Endothelial cell of umbilical vein (primary cell): ENCODE measurements at regions not wholly inside any gene's neighbourhood (a gene's known extent, or its start where the extent isn't known, plus 50 kb on each side); places are given as distances from the start of the nearest gene placed in this dataset.

Experiments
- BruUV-seq: library from RNA; stranded (reverse); fragments of 400-500 nt; replicated peaks from 2 replicates; lab custom pipeline; 2021; lab: Mats Ljungman, UMichigan
- CTCF ChIA-PET: fragments of 300-600, 350-600 bp; sonication (Branson Sonifier 250); formaldehyde crosslinking; loops from one replicate; lab custom pipeline; 2021; ENCODE audit warnings: antibody characterized with exemption, inconsistent platforms; lab: Charles Lee
- POLR2A ChIA-PET: fragments of 300-600, 350-600 bp; sonication (Branson Sonifier 250); formaldehyde crosslinking; loops from one replicate; lab custom pipeline; 2021; ENCODE audit warnings: antibody characterized with exemption, inconsistent platforms; lab: Charles Lee
- DNase-seq: peaks from one replicate; pipeline ENCODE4 v3.0.0-alpha.2; 2011; ENCODE audit warnings: low read depth, low spot score
- FAIRE-seq: peaks from 2 replicates; lab custom pipeline; 2011; peaks lifted over from hg19 to GRCh38; lab: Jason Lieb, UNC
- H2AFZ ChIP-seq: 2 replicates; pipeline ENCODE4 v1.6.0; 2012; ENCODE audit warnings: low read depth, low read length, control low read depth, inconsistent platforms
- H3K27ac ChIP-seq: 2 replicates; pipeline ENCODE4 v1.5.1; 2011; ENCODE audit warnings: low read depth, mild to moderate bottlenecking, control low read depth, low read length, moderate library complexity; ENCODE audit not compliant: insufficient read depth
- H3K27me3 ChIP-seq, 2 experiments: 2 replicates each; pipeline versions ENCODE4 v1.6.0 to v1.6.1; 2011; ENCODE audit warnings: low read length in 2 of 2, mixed read lengths in 1 of 2; ENCODE audit not compliant: control insufficient read depth in 2 of 2, insufficient read depth in 2 of 2
- H3K36me3 ChIP-seq, 2 experiments: 2 replicates in 1 of 2; 3 replicates in 1 of 2; pipeline ENCODE4 v1.5.1; 2011; ENCODE audit warnings: low read length in 2 of 2, mild to moderate bottlenecking in 1 of 2, moderate library complexity in 1 of 2; ENCODE audit not compliant: control insufficient read depth in 2 of 2, insufficient read depth in 2 of 2; ENCODE audit errors: extremely low read depth in 1 of 2
- H3K4me1 ChIP-seq: 3 replicates; pipeline ENCODE4 v1.5.1; 2011; ENCODE audit warnings: mild to moderate bottlenecking, low read length; ENCODE audit not compliant: control insufficient read depth, insufficient read depth; ENCODE audit errors: extremely low read depth
- H3K4me2 ChIP-seq: 2 replicates; pipeline ENCODE4 v1.6.1; 2011; ENCODE audit warnings: low read length, control low read depth, mixed read lengths; ENCODE audit not compliant: insufficient read depth
- H3K4me3 ChIP-seq, 3 experiments: fragments of 200-600 bp in 1 of 3; sonication (generic), shearing (Covaris generic) in 1 of 3; replicated peaks in 1 of 3; 2 replicates each; pipeline ENCODE4 v1.5.1; 2011 to 2016; ENCODE audit warnings: control low read depth in 3 of 3, low read length in 3 of 3, mild to moderate bottlenecking in 2 of 3, inconsistent platforms in 1 of 3, low read depth in 1 of 3, moderate library complexity in 1 of 3; ENCODE audit not compliant: insufficient read depth in 1 of 3
- H3K79me2 ChIP-seq: 2 replicates; pipeline ENCODE4 v1.6.0; 2012; ENCODE audit warnings: low read length, inconsistent platforms; ENCODE audit not compliant: control insufficient read depth, insufficient read depth
- H3K9ac ChIP-seq: replicated peaks from 2 replicates; pipeline ENCODE3; 2011; ENCODE audit warnings: low read length, control low read depth; ENCODE audit not compliant: insufficient read depth; ENCODE audit errors: extremely low read depth
- H3K9me1 ChIP-seq: replicated peaks from 3 replicates; pipeline ENCODE4 v1.6.0; 2011; ENCODE audit warnings: mild to moderate bottlenecking, low read length; ENCODE audit not compliant: control insufficient read depth, insufficient read depth; ENCODE audit errors: extremely low read depth
- H3K9me3 ChIP-seq: replicated peaks from 2 replicates; pipeline ENCODE4 v1.5.1; 2012; ENCODE audit warnings: low read length, inconsistent platforms; ENCODE audit not compliant: control insufficient read depth, insufficient read depth
- H4K20me1 ChIP-seq: replicated peaks from 2 replicates; pipeline ENCODE3; 2011; ENCODE audit warnings: mild to moderate bottlenecking, low read length; ENCODE audit not compliant: control insufficient read depth, insufficient read depth; ENCODE audit errors: extremely low read depth
- EZH2 ChIP-seq: IDR thresholded peaks from 2 replicates; pipeline ENCODE4 v1.6.1; 2012; ENCODE audit warnings: borderline replicate concordance, low read depth, mild to moderate bottlenecking, moderate library complexity, low read length, inconsistent platforms; ENCODE audit not compliant: severe bottlenecking
- FOS ChIP-seq: IDR thresholded peaks from 2 replicates; pipeline ENCODE4 v1.6.1; 2011; ENCODE audit warnings: mild to moderate bottlenecking, low read length, moderate library complexity, borderline replicate concordance; ENCODE audit not compliant: insufficient read depth
- GATA2 ChIP-seq: IDR thresholded peaks from 2 replicates; pipeline ENCODE4 v1.7.0; 2011; ENCODE audit warnings: low read depth, mild to moderate bottlenecking, moderate library complexity, mixed read lengths, low read length; ENCODE audit not compliant: insufficient read length, insufficient read depth
- JUN ChIP-seq: IDR thresholded peaks from 2 replicates; pipeline ENCODE4 v1.6.1; 2011; ENCODE audit warnings: borderline replicate concordance, low read depth; ENCODE audit not compliant: insufficient read length, insufficient read depth
- MYC ChIP-seq: IDR thresholded peaks from one replicate; pipeline ENCODE4 v1.6.1; 2011; ENCODE audit warnings: mild to moderate bottlenecking, low read depth, low read length
- POLR2A ChIP-seq: IDR thresholded peaks from 2 replicates; pipeline ENCODE4 v1.6.1; 2012; ENCODE audit warnings: low read depth, mild to moderate bottlenecking, control low read depth, low read length
- POLR2AphosphoS5 ChIP-seq: IDR thresholded peaks from 2 replicates; pipeline ENCODE4 v1.6.1; 2012; ENCODE audit warnings: low read depth, mild to moderate bottlenecking, control low read depth, low read length, moderate library complexity; ENCODE audit not compliant: insufficient read depth
- dilution Hi-C: fragments of 300-500 bp; cut with MboI; formaldehyde crosslinking; loops from one replicate; pipeline ENCODE4 v1.15.0; 2019; ENCODE audit warnings: low sequenced_read_pairs; ENCODE audit not compliant: extremely low pct_ligation_motif_present
- intact Hi-C: fragments of 100-400 bp; cut with micrococcal nuclease; formaldehyde crosslinking; loops from one replicate; pipeline ENCODE4 v1.10.0; 2022
- TF ChIP-seq, protein P1 (sequence below), 2 donors: IDR thresholded peaks; 1 replicate in 1 of 2; 2 replicates in 1 of 2; pipeline ENCODE4 v1.5.1; 2011; ENCODE audit warnings: low read length in 2 of 2, mild to moderate bottlenecking in 2 of 2, moderate library complexity in 2 of 2, control low read depth in 1 of 2, inconsistent platforms in 1 of 2, low read depth in 1 of 2; ENCODE audit not compliant: insufficient read depth in 1 of 2; ENCODE audit errors: extremely low read depth in 1 of 2
- TF ChIP-seq, protein P2 (sequence below): IDR thresholded peaks from 2 replicates; pipeline ENCODE4 v1.6.1; 2011; ENCODE audit not compliant: insufficient read depth, insufficient read length

DNA sequence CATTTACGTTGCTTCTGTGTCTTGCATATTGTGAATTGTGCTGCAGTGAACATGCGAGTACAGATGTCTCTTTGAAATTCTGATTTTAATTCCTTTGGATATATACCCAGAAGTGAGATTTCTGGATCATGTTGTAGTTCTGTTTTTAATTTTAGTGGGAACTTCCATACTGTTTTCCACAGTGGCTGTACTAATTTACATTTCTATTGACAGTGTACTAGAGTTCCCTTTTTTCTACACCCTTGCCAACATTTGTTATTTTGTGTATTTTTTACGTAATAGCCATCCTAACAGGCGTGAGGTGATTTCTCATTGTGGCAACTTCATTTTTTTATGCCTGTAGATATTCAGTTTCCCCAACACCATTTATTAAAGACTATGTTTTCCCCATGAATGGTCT lies 144.7 kb upstream of the INHBA start:
- Histone ChIP-seq H3K9me1 (no peaks in the 10 kb centered on the region), H3K36me3 (no peaks in the 10 kb centered on the region), H3K4me1 (no peaks in the 10 kb centered on the region), H3K79me2 (no peaks in the 10 kb centered on the region), H3K9me3 (no peaks in the 10 kb centered on the region), H4K20me1 (no peaks in the 10 kb centered on the region), H3K9ac (no peak overlapping the region), H2AFZ (no peak overlapping the region), H3K27ac (no peak overlapping the region), H3K4me3 (no peak overlapping the region), H3K4me2 (no peak overlapping the region), H3K27me3 (no peaks in the 10 kb centered on the region)
- no peak for FAIRE-seq
- no peak for DNase-seq
- ChIA-PET CTCF (no interaction called here), POLR2A (no interaction called here)
- dilution Hi-C loops (no loop called here), intact Hi-C loops (no loop called here)
- no peak for TF ChIP-seq FOS
- no peak for TF ChIP-seq POLR2AphosphoS5
- TF ChIP-seq POLR2A: no peak
- TF ChIP-seq, protein P1, sequence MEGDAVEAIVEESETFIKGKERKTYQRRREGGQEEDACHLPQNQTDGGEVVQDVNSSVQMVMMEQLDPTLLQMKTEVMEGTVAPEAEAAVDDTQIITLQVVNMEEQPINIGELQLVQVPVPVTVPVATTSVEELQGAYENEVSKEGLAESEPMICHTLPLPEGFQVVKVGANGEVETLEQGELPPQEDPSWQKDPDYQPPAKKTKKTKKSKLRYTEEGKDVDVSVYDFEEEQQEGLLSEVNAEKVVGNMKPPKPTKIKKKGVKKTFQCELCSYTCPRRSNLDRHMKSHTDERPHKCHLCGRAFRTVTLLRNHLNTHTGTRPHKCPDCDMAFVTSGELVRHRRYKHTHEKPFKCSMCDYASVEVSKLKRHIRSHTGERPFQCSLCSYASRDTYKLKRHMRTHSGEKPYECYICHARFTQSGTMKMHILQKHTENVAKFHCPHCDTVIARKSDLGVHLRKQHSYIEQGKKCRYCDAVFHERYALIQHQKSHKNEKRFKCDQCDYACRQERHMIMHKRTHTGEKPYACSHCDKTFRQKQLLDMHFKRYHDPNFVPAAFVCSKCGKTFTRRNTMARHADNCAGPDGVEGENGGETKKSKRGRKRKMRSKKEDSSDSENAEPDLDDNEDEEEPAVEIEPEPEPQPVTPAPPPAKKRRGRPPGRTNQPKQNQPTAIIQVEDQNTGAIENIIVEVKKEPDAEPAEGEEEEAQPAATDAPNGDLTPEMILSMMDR (IDR thresholded peaks at IDR 0.05; ENCODE audit: extremely low read depth in 1 of 2, insufficient read depth in 1 of 2, low read depth in 1 of 2, low read length in 2 of 2): no peak
- TF ChIP-seq JUN: no peak
- TF ChIP-seq MYC: no peak
- TF ChIP-seq, protein P2, sequence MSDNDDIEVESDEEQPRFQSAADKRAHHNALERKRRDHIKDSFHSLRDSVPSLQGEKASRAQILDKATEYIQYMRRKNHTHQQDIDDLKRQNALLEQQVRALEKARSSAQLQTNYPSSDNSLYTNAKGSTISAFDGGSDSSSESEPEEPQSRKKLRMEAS: no peak
- TF ChIP-seq EZH2: no peak
- no peak for TF ChIP-seq GATA2
- BruUV-seq: no TSS peak
